ENCODE measurements at regions not wholly inside any gene's neighbourhood (a gene's known extent, or its start where the extent isn't known, plus 50 kb on each side); places are given as distances from the start of the nearest gene placed in this dataset.
A peak's percentile ranks its signal among the peaks of the same experiment; 100 is the strongest.
"Not testable (repeated sequence)": the region's sequence is repeated elsewhere in the genome, so short reads cannot be mapped to it uniquely, and the experiment has no call there.

DNA sequence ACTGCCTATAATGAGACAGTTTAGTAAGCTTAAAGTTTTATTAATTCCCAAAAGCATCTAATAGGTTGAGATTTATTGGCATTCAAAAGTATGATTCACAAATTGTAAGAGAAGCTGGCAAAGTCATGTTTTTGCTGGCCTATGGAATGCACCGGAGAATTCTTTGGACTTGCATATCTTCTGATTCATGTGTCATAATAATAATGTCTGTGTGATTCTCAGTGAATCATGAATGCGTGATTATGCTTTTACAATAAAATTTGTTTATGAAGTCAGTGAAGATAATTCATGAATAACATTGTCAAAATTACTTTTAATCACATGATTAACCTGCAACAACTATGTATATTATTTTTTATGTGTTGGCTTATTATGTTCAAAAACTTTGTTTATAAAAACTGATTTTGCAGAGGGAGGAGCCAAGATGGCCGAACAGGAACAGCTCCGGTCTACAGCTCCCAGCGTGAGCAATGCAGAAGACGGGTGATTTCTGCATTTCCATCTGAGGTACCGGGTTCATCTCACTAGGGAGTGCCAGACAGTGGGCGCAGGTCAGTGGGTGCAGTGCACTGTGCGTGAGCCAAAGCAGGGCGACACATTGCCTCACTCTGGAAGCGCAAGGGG is 389.2 kb downstream of the SRGAP2C start:
- not testable (repeated sequence) for H2AFZ ChIP-seq (ENCODE audit: low read length, unreplicated experiment); H3K27me3 ChIP-seq (ENCODE audit: insufficient read depth, low read length); H3K4me3 ChIP-seq (ENCODE audit: low read depth, low read length); H3K79me2 ChIP-seq (ENCODE audit: control insufficient read depth, insufficient read depth, low read length, unreplicated experiment); H3K4me1 ChIP-seq (ENCODE audit: control insufficient read depth, insufficient read depth, low read length, unreplicated experiment); H3K36me3 ChIP-seq (ENCODE audit: insufficient read depth, low read length)
- H3K27ac ChIP-seq (ENCODE audit: low read depth, low read length) = peak overlapping the region; percentile 45

DNA sequence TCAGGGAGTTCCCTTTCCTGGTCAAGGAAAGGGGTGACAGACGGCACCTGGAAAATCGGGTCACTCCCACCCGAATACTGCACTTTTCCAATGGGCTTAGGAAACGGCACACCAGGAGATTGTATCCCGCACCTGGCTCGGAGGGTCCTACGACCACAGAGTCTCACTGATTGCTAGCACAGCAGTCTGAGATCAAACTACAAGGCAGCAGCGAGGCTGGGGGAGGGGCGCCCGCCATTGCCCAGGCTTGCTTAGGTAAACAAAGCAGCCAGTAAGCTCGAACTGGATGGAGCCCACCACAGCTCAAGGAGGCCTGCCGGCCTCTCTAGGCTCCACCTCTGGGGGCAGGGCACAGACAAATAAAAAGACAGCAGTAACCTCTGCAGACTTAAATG is 389.7 kb downstream of the SRGAP2C start:
- not testable (repeated sequence) for H3K4me3 ChIP-seq (ENCODE audit: low read depth, low read length); H3K27me3 ChIP-seq (ENCODE audit: insufficient read depth, low read length); H3K4me1 ChIP-seq (ENCODE audit: control insufficient read depth, insufficient read depth, low read length, unreplicated experiment); H3K36me3 ChIP-seq (ENCODE audit: insufficient read depth, low read length); H2AFZ ChIP-seq (ENCODE audit: low read length, unreplicated experiment); H3K27ac ChIP-seq (ENCODE audit: low read depth, low read length); H3K79me2 ChIP-seq (ENCODE audit: control insufficient read depth, insufficient read depth, low read length, unreplicated experiment)

DNA sequence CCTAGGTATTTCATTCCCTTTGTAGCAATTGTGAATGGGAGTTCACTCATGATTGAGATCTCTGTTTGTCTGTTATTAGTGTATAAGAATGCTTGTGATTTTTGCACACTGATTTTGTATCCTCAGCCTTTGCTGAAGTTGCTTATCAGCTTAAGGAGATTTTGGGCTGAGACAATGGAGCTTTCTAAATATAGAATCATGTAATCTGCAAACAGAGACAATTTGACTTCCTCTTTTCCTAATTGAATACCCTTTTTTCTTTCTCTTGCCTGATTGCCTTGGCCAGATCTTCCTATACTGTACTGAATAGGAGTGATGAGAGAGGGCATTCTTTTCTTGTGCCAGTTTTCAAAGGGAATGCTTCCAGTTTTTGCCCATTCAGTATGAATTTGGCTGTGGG is 398.1 kb downstream of the SRGAP2C start:
- H3K27ac ChIP-seq (ENCODE audit: low read depth, low read length); H3K36me3 ChIP-seq (ENCODE audit: insufficient read depth, low read length); H3K27me3 ChIP-seq (ENCODE audit: insufficient read depth, low read length); H2AFZ ChIP-seq (ENCODE audit: low read length, unreplicated experiment); H3K4me3 ChIP-seq (ENCODE audit: low read depth, low read length); H3K79me2 ChIP-seq (ENCODE audit: control insufficient read depth, insufficient read depth, low read length, unreplicated experiment): not testable (repeated sequence)
- peaks cover 15% of the 10 kb centered on the region for H3K4me1 ChIP-seq (ENCODE audit: control insufficient read depth, insufficient read depth, low read length, unreplicated experiment)

GRCh38 chr1:121586369-121587229 is 401.8 kb downstream of the SRGAP2C start:
- H3K4me3 ChIP-seq (ENCODE audit: low read depth, low read length) = no peak overlapping the region
- H2AFZ ChIP-seq (ENCODE audit: low read length, unreplicated experiment) = no peak overlapping the region
- no peak overlapping the region for H3K27ac ChIP-seq (ENCODE audit: low read depth, low read length)
- H3K79me2 ChIP-seq (ENCODE audit: control insufficient read depth, insufficient read depth, low read length, unreplicated experiment) = no peaks in the 10 kb centered on the region
- H3K36me3 ChIP-seq (ENCODE audit: insufficient read depth, low read length) = no peaks in the 10 kb centered on the region
- H3K27me3 ChIP-seq (ENCODE audit: insufficient read depth, low read length) = no peaks in the 10 kb centered on the region
- peaks cover 21% of the 10 kb centered on the region for H3K4me1 ChIP-seq (ENCODE audit: control insufficient read depth, insufficient read depth, low read length, unreplicated experiment)

GRCh38 chr1:121587230-121587569 is 402.4 kb downstream of the SRGAP2C start:
- no peak overlapping the region for H2AFZ ChIP-seq (ENCODE audit: low read length, unreplicated experiment)
- peak overlapping the region; percentile 70 for H3K27ac ChIP-seq (ENCODE audit: low read depth, low read length)
- no peak overlapping the region for H3K4me3 ChIP-seq (ENCODE audit: low read depth, low read length)
- H3K4me1 ChIP-seq (ENCODE audit: control insufficient read depth, insufficient read depth, low read length, unreplicated experiment) = peaks cover 21% of the 10 kb centered on the region
- no peaks in the 10 kb centered on the region for H3K36me3 ChIP-seq (ENCODE audit: insufficient read depth, low read length)
- no peaks in the 10 kb centered on the region for H3K27me3 ChIP-seq (ENCODE audit: insufficient read depth, low read length)
- no peaks in the 10 kb centered on the region for H3K79me2 ChIP-seq (ENCODE audit: control insufficient read depth, insufficient read depth, low read length, unreplicated experiment)

DNA sequence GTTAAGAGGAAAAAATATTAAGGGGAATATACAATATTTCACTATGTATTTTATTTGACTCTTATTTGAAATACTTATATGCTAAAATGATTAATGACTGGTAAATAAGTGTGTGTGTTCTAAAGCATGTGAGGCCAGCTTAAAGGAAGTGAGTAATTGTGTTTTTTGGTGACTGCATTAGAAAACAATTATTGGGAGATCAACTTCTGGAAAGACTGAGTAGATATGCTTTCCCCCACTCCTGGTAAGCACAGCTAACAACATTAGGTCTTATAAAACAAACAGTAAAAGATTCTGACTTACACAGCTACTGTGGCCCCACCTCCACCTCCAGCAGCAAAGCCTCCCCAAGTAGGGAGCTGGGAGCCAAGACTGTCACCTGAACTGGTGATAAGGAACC is 403.0 kb downstream of the SRGAP2C start:
- Histone ChIP-seq H3K27me3 (ENCODE audit: insufficient read depth, low read length) (no peaks in the 10 kb centered on the region), H3K27ac (ENCODE audit: low read depth, low read length) (peak overlapping the region; percentile 70), H3K4me3 (ENCODE audit: low read depth, low read length) (peak overlapping the region; percentile 15; the same call in 1 of the 2 replicates), H3K36me3 (ENCODE audit: insufficient read depth, low read length) (no peaks in the 10 kb centered on the region), H3K4me1 (ENCODE audit: control insufficient read depth, insufficient read depth, low read length, unreplicated experiment) (peaks cover 21% of the 10 kb centered on the region), H3K79me2 (ENCODE audit: control insufficient read depth, insufficient read depth, low read length, unreplicated experiment) (no peaks in the 10 kb centered on the region), H2AFZ (ENCODE audit: low read length, unreplicated experiment) (peak overlapping the region; percentile 51)

- no peaks in the 10 kb centered on the region for H3K79me2 ChIP-seq (ENCODE audit: control insufficient read depth, insufficient read depth, low read length, unreplicated experiment)
- H2AFZ ChIP-seq (ENCODE audit: low read length, unreplicated experiment) = no peak overlapping the region
- no peaks in the 10 kb centered on the region for H3K4me1 ChIP-seq (ENCODE audit: control insufficient read depth, insufficient read depth, low read length, unreplicated experiment)
- H3K27ac ChIP-seq (ENCODE audit: low read depth, low read length) = no peak overlapping the region
- H3K36me3 ChIP-seq (ENCODE audit: insufficient read depth, low read length) = no peaks in the 10 kb centered on the region
- no peak overlapping the region for H3K4me3 ChIP-seq (ENCODE audit: low read depth, low read length)
- no peaks in the 10 kb centered on the region for H3K27me3 ChIP-seq (ENCODE audit: insufficient read depth, low read length)
Measured at GRCh38 chr1:121594096-121594495, 409.3 kb downstream of the SRGAP2C start.

- H3K27me3 ChIP-seq (ENCODE audit: insufficient read depth, low read length) = no peaks in the 10 kb centered on the region
- no peaks in the 10 kb centered on the region for H3K4me1 ChIP-seq (ENCODE audit: control insufficient read depth, insufficient read depth, low read length, unreplicated experiment)
- no peak overlapping the region for H3K4me3 ChIP-seq (ENCODE audit: low read depth, low read length)
- no peaks in the 10 kb centered on the region for H3K36me3 ChIP-seq (ENCODE audit: insufficient read depth, low read length)
- H3K27ac ChIP-seq (ENCODE audit: low read depth, low read length) = no peak overlapping the region
- no peaks in the 10 kb centered on the region for H3K79me2 ChIP-seq (ENCODE audit: control insufficient read depth, insufficient read depth, low read length, unreplicated experiment)
- H2AFZ ChIP-seq (ENCODE audit: low read length, unreplicated experiment) = no peak overlapping the region
Measured at GRCh38 chr1:121595089-121595488, 410.3 kb downstream of the SRGAP2C start.

DNA sequence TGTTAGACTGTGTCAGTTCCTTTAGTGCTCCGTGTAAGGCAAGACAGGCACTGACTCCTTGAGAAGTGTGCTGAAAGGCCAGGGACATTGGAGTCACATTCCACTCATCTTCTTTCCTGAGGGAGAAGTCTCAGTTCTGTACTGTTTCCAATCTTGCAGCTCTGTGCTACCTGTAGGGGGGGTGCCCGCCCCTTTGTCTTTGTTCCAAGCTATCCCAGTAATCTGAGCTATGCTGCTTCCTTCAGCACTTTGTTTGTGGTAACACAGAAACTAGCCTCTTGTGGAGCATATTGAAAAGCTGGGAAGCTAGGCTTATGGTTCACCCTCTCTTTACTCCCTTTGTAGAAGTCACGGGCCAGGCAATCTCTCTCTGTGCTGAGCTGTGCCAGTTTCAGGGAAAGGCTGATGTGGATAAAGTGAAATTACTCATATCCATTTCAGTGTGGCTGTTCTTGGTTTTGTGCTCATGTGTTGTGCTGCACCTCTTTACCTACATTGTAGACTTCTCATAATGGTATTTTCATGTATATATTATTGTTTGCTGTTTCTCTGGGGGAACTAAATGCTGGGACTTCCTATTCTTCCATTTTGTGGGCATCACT is 420.2 kb downstream of the SRGAP2C start:
- not testable (repeated sequence) for H3K79me2 ChIP-seq (ENCODE audit: control insufficient read depth, insufficient read depth, low read length, unreplicated experiment); H3K27ac ChIP-seq (ENCODE audit: low read depth, low read length); H3K27me3 ChIP-seq (ENCODE audit: insufficient read depth, low read length); H3K36me3 ChIP-seq (ENCODE audit: insufficient read depth, low read length); H2AFZ ChIP-seq (ENCODE audit: low read length, unreplicated experiment); H3K4me3 ChIP-seq (ENCODE audit: low read depth, low read length); H3K4me1 ChIP-seq (ENCODE audit: control insufficient read depth, insufficient read depth, low read length, unreplicated experiment)

- H2AFZ ChIP-seq (ENCODE audit: low read length, unreplicated experiment); H3K4me3 ChIP-seq (ENCODE audit: low read depth, low read length); H3K36me3 ChIP-seq (ENCODE audit: insufficient read depth, low read length); H3K27ac ChIP-seq (ENCODE audit: low read depth, low read length); H3K27me3 ChIP-seq (ENCODE audit: insufficient read depth, low read length); H3K4me1 ChIP-seq (ENCODE audit: control insufficient read depth, insufficient read depth, low read length, unreplicated experiment); H3K79me2 ChIP-seq (ENCODE audit: control insufficient read depth, insufficient read depth, low read length, unreplicated experiment): not testable (repeated sequence)
Measured at GRCh38 chr1:121607499-121607898, 422.7 kb downstream of the SRGAP2C start.
